Suprapubic skin (tissue), 4 donors: ENCODE measurements at regions not wholly inside any gene's neighbourhood (a gene's known extent, or its start where the extent isn't known, plus 50 kb on each side); places are given as distances from the start of the nearest gene placed in this dataset.

Experiments
- DNase-seq, 2 donors: peaks; one replicate each; pipeline ENCODE4 v3.0.0-alpha.2; 2019; ENCODE audit warnings: low spot score in 2 of 2
- H3K27ac ChIP-seq: fragments of 200-600 bp; sonication (generic); one replicate; pipeline ENCODE4 v1.5.1; 2019
- H3K27me3 ChIP-seq: fragments of 200-600 bp; sonication (generic); one replicate; pipeline ENCODE4 v1.5.1; 2019
- H3K36me3 ChIP-seq: fragments of 200-600 bp; sonication (generic); one replicate; pipeline ENCODE4 v1.5.1; 2019
- H3K4me1 ChIP-seq: fragments of 200-600 bp; sonication (generic); one replicate; pipeline ENCODE4 v1.5.1; 2019
- H3K4me3 ChIP-seq: fragments of 200-600 bp; sonication (generic); one replicate; pipeline ENCODE4 v1.5.1; 2019; ENCODE audit warnings: mild to moderate bottlenecking
- H3K9me3 ChIP-seq: fragments of 200-600 bp; sonication (generic); one replicate; pipeline ENCODE4 v1.5.1; 2019
- CTCF ChIP-seq, 2 donors: fragments of 200-600 bp in 1 of 2; fragments of 450-650 bp in 1 of 2; sonication (generic) in 1 of 2; IDR thresholded peaks; one replicate each; pipeline ENCODE4 v1.5.1; 2016 to 2019; ENCODE audit warnings: antibody characterized with exemption in 2 of 2, mild to moderate bottlenecking in 1 of 2, moderate library complexity in 1 of 2
- EP300 ChIP-seq: sonication (generic); formaldehyde crosslinking; IDR thresholded peaks from one replicate; pipeline ENCODE4 v1.6.1; 2017; ENCODE audit warnings: antibody characterized with exemption
- POLR2A ChIP-seq, 2 donors: fragments of 450-650 bp; IDR thresholded peaks; one replicate each; pipeline ENCODE4 v1.6.1; 2017; ENCODE audit warnings: antibody characterized with exemption in 2 of 2, mild to moderate bottlenecking in 2 of 2, moderate library complexity in 2 of 2
- POLR2AphosphoS5 ChIP-seq, 3 donors: sonication (generic); formaldehyde crosslinking; IDR thresholded peaks; one replicate each; pipeline ENCODE4 v1.6.1; 2017; ENCODE audit warnings: antibody characterized with exemption in 3 of 3
- WGBS: methylation state at CpG from one replicate; pipeline ENCODE4 v1.1.5; 2018; 5-methylcytosine and 5-hydroxymethylcytosine counted together

- DNase-seq = no peak
- Histone ChIP-seq H3K9me3 (no peaks in the 10 kb centered on the region), H3K27me3 (peaks cover 18% of the 10 kb centered on the region), H3K4me1 (no peaks in the 10 kb centered on the region), H3K36me3 (no peaks in the 10 kb centered on the region), H3K4me3 (no peak overlapping the region), H3K27ac (no peak overlapping the region)
- WGBS = 68% methylated on average over 7 of the region's 7 CpGs
- no peak for TF ChIP-seq EP300
- no peak for TF ChIP-seq POLR2A (IDR thresholded peaks at IDR 0.05)
- no peak for TF ChIP-seq POLR2AphosphoS5 (IDR thresholded peaks at IDR 0.05)
- no peak for TF ChIP-seq CTCF (IDR thresholded peaks at IDR 0.05)
Measured at GRCh38 chr15:20646529-20647142, 105.0 kb upstream of the GOLGA6L6 start.

- Histone ChIP-seq H3K27ac (no peak overlapping the region), H3K9me3 (no peaks in the 10 kb centered on the region), H3K36me3 (no peaks in the 10 kb centered on the region), H3K27me3 (peaks cover 18% of the 10 kb centered on the region), H3K4me3 (no peak overlapping the region), H3K4me1 (no peaks in the 10 kb centered on the region)
- TF ChIP-seq CTCF (IDR thresholded peaks at IDR 0.05) (no peak), EP300 (no peak)
- WGBS = 56% methylated on average over 5 of the region's 5 CpGs
- DNase-seq = peak in 1 of 2 donors; percentile 64
Measured at GRCh38 chr15:20645956-20646355, 104.4 kb upstream of the GOLGA6L6 start.

- no peaks in the 10 kb centered on the region for H3K4me1 ChIP-seq
- H3K36me3 ChIP-seq = no peaks in the 10 kb centered on the region
- no peaks in the 10 kb centered on the region for H3K9me3 ChIP-seq
- DNase-seq = no peak
- H3K27me3 ChIP-seq = peaks cover 18% of the 10 kb centered on the region
- no peak overlapping the region for H3K27ac ChIP-seq
- 69% methylated on average over 3 of the region's 3 CpGs for WGBS
- no peak for TF ChIP-seq EP300
- no peak for TF ChIP-seq POLR2A (IDR thresholded peaks at IDR 0.05)
- no peak for TF ChIP-seq POLR2AphosphoS5 (IDR thresholded peaks at IDR 0.05)
- TF ChIP-seq CTCF (IDR thresholded peaks at IDR 0.05) = no peak
- no peak overlapping the region for H3K4me3 ChIP-seq
Measured at GRCh38 chr15:20644896-20645295, 103.3 kb upstream of the GOLGA6L6 start.

- no peaks in the 10 kb centered on the region for H3K4me1 ChIP-seq
Measured at GRCh38 chr15:20643829-20644425, 102.3 kb upstream of the GOLGA6L6 start.

More at GRCh38 chr15:20643829-20644425, 102.3 kb upstream of the GOLGA6L6 start:
- H3K27ac ChIP-seq = no peak overlapping the region
- no peak overlapping the region for H3K4me3 ChIP-seq
- DNase-seq = no peak
- 64% methylated on average over 3 of the region's 3 CpGs for WGBS
- H3K9me3 ChIP-seq = no peaks in the 10 kb centered on the region
- TF ChIP-seq CTCF (IDR thresholded peaks at IDR 0.05) (no peak), POLR2AphosphoS5 (IDR thresholded peaks at IDR 0.05) (no peak), POLR2A (IDR thresholded peaks at IDR 0.05) (no peak), EP300 (no peak)
- H3K27me3 ChIP-seq = peaks cover 18% of the 10 kb centered on the region
- H3K36me3 ChIP-seq = no peaks in the 10 kb centered on the region
